ENCODE measurements at regions not wholly inside any gene's neighbourhood (a gene's known extent, or its start where the extent isn't known, plus 50 kb on each side); places are given as distances from the start of the nearest gene placed in this dataset.

DNA sequence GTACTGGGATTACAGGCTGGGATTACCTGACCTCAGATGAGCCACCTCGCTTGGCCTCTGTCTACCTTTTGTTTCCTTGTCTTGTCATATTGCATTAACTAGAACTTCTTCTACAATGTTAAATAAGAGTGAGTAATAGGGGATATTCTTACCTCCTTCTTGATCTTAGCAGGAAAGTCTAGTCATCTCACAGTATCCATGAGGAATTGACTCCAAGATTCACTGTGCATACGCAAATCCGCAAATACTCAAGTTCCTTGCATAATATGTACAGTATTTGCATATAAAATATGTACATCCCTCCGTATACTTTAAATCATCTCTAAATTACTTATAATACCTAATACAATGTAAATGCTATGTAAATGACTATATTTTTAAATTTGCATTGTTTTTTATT is 78.3 kb downstream of the POLR1D start:
- no peak for DNase-seq (ENCODE audit: insufficient read length, low spot score)
- TF ChIP-seq, protein P1, sequence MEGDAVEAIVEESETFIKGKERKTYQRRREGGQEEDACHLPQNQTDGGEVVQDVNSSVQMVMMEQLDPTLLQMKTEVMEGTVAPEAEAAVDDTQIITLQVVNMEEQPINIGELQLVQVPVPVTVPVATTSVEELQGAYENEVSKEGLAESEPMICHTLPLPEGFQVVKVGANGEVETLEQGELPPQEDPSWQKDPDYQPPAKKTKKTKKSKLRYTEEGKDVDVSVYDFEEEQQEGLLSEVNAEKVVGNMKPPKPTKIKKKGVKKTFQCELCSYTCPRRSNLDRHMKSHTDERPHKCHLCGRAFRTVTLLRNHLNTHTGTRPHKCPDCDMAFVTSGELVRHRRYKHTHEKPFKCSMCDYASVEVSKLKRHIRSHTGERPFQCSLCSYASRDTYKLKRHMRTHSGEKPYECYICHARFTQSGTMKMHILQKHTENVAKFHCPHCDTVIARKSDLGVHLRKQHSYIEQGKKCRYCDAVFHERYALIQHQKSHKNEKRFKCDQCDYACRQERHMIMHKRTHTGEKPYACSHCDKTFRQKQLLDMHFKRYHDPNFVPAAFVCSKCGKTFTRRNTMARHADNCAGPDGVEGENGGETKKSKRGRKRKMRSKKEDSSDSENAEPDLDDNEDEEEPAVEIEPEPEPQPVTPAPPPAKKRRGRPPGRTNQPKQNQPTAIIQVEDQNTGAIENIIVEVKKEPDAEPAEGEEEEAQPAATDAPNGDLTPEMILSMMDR (IDR thresholded peaks at IDR 0.05; ENCODE audit: insufficient read depth, missing control alignments) = no peak
- FAIRE-seq = no peak

DNA sequence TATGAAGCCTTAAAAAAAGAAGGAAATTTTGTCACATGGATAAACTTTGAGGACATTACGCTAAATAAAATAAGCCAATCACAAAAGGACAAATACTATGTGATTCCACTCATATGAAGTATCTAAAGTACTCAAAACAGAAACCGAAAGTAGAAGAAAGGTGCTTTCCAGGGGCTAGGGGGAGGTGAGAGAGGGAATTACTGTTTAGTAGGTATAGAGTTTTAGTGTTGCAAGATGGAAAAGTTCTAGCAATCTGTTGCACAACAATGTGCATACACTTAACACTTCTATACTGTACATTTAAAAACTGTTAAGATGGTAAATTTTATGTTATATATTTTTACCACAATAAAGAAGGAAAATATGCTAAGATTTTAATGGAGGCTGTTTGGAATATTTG is 83.0 kb downstream of the POLR1D start:
- TF ChIP-seq, protein P1 (IDR thresholded peaks at IDR 0.05; ENCODE audit: insufficient read depth, missing control alignments) = no peak
- DNase-seq (ENCODE audit: insufficient read length, low spot score) (no peak), FAIRE-seq (no peak)

DNA sequence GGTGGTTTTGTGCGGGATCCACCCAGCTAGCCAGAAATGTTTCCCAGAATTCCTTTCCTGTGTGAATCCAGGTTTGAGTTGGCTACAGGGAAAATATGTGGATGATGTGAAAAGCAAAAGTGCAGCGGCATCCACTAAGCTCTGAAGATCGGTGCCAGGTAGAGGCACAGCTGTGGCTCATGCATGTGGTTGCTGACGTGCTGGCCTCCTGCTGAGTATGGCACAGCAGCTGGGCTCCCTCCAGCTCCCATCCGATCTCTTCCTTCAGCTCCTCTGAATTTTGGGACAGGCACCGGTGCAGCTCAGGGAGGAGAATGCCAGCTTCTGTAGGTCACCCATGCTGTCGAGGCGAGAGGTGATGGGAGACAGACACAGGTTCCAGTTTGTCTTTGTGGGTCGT is 84.0 kb upstream of the GSX1 start:
- FAIRE-seq = no peak
- DNase-seq (ENCODE audit: insufficient read length, low spot score) = no peak
- TF ChIP-seq, protein P1 (IDR thresholded peaks at IDR 0.05; ENCODE audit: insufficient read depth, missing control alignments) = no peak

DNA sequence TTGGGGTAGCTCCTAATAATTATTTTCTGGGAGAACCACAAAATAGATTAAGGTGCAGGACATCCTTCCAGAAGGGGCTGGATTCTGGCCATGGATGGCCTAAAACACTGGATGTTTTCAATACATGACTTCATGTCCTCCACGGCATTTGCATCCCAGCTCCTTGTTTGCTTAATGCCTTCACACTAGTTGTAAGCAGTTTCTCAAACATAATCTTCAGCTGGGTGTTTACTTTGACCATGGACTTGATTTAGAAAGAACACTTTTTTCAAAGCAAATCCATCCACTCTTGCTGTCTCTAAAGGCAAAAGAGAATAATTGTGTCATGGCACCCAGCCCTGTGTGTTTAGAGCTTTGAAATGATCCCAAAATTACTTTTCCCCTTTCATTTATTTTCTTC is 82.5 kb upstream of the GSX1 start:
- TF ChIP-seq, protein P1 (IDR thresholded peaks at IDR 0.05; ENCODE audit: insufficient read depth, missing control alignments) = no peak
- FAIRE-seq = no peak

DNA sequence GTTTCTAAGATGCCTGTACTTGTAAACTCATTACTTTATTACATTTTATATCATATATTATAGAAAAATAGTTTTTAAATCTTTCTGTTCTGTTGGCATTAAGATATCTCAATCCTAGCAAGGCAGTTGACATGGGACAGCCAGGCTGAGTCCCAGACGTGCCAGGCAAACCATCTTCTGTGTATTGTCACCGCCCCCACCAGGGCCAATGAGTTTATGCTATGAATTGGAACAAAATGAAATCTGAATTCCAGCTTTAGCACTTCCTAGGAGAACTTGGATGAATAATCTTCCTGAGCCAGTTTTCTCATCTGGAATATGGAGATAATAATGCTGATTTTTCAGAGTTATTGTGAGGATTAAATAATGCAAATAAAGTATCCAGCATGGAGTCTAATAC is 79.9 kb upstream of the GSX1 start:
- DNase-seq (ENCODE audit: insufficient read length, low spot score) = no peak

More for the DNA sequence above, 82.5 kb upstream of the GSX1 start:
- no peak for DNase-seq (ENCODE audit: insufficient read length, low spot score)

DNA sequence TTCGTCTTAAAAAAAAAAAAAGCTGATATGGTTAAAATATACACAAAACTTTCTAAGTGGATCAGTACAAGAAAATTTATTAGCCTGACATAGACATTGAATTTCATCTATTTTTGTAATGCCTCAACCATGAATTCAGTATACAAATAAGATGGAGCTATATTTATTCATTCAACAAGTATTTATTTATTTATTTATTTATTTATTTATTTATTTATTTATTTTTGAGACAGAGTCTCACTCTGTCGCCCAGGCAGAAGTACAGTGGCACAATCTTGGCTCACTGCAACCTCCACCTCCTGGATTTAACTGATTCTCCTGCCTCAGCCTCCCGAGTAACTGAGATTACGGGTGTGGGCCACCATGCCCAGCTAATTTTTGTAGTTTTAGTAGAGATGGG is 78.5 kb upstream of the GSX1 start:
- FAIRE-seq = no peak
- TF ChIP-seq, protein P1 (IDR thresholded peaks at IDR 0.05; ENCODE audit: insufficient read depth, missing control alignments) = no peak
- DNase-seq (ENCODE audit: insufficient read length, low spot score) = no peak

More for the DNA sequence above, 79.9 kb upstream of the GSX1 start:
- TF ChIP-seq, protein P1 (IDR thresholded peaks at IDR 0.05; ENCODE audit: insufficient read depth, missing control alignments) = peak; percentile 73
- no peak for FAIRE-seq

DNA sequence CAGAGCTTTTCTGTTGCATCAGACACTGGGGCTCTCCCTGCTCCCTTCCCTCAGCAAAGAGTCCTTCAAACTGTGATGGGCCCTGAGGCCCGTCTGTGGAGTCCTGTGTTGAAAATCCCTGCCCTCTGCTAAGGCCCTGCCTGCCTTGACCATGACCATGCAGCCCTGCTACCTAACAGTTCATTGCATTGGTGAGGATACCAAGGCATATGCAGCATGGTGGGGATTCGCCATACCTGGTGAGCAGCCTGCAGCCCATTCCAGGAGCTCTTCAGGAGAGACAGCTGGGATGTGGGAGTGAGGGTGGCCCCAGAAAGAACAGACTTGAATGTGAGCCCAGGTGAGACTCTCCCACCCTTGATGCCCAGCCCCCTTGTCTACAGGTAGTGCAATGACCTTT is 70.6 kb upstream of the GSX1 start:
- TF ChIP-seq, protein P1 (IDR thresholded peaks at IDR 0.05; ENCODE audit: insufficient read depth, missing control alignments) = no peak
- FAIRE-seq (no peak), DNase-seq (ENCODE audit: insufficient read length, low spot score) (no peak)

Data from D721Med (cell line).